KBM-7 (cell line): ENCODE measurements at regions not wholly inside any gene's neighbourhood (a gene's known extent, or its start where the extent isn't known, plus 50 kb on each side); places are given as distances from the start of the nearest gene placed in this dataset.
"Not testable (repeated sequence)": the region's sequence is repeated elsewhere in the genome, so short reads cannot be mapped to it uniquely, and the experiment has no call there.

Source experiments
- DNase-seq: peaks from one replicate; pipeline ENCODE4 v3.0.0-alpha.2; 2015
- in situ Hi-C: fragments of 300-500 bp; cut with MboI; formaldehyde crosslinking; loops from 2 replicates; pipeline ENCODE4 v1.14.3; 2020; ENCODE audit warnings: low sequenced_read_pairs, low pct_unique_long_range_greater_than_20kb, mixed read lengths

- in situ Hi-C loops: no loop called here
- DNase-seq: no peak
Measured at GRCh38 chr12:67545298-67545697, 103.2 kb upstream of the DYRK2 start.

- no peak for DNase-seq
- in situ Hi-C loops: no loop called here
Measured at GRCh38 chr12:67546746-67547145, 101.8 kb upstream of the DYRK2 start.

- in situ Hi-C loops: not testable (repeated sequence)
- peak; percentile 65 for DNase-seq
Measured at GRCh38 chr12:67555075-67555717, 93.3 kb upstream of the DYRK2 start.

GRCh38 chr12:67558775-67559174 lies 89.8 kb upstream of the DYRK2 start:
- no peak for DNase-seq
- in situ Hi-C loops: no loop called here

- DNase-seq: no peak
- in situ Hi-C loops: no loop called here
Measured at GRCh38 chr12:67559751-67560150, 88.8 kb upstream of the DYRK2 start.

GRCh38 chr12:67562513-67563287 lies 85.8 kb upstream of the DYRK2 start:
- in situ Hi-C loops: no loop called here
- DNase-seq: no peak

GRCh38 chr12:67568055-67568454 lies 80.5 kb upstream of the DYRK2 start:
- in situ Hi-C loops: no loop called here
- no peak for DNase-seq

GRCh38 chr12:67572492-67572891 lies 76.1 kb upstream of the DYRK2 start:
- no peak for DNase-seq
- in situ Hi-C loops: no loop called here

GRCh38 chr12:67573566-67573965 lies 75.0 kb upstream of the DYRK2 start:
- in situ Hi-C loops: no loop called here
- DNase-seq: no peak

GRCh38 chr12:67578976-67579661 lies 69.4 kb upstream of the DYRK2 start:
- DNase-seq: peak; percentile 15
- in situ Hi-C loops: no loop called here

GRCh38 chr12:67579662-67580003 lies 68.9 kb upstream of the DYRK2 start:
- no peak for DNase-seq
- in situ Hi-C loops: no loop called here

GRCh38 chr12:67582238-67582834 lies 66.2 kb upstream of the DYRK2 start:
- in situ Hi-C loops: no loop called here
- no peak for DNase-seq

- DNase-seq: no peak
- in situ Hi-C loops: no loop called here
Measured at GRCh38 chr12:67582844-67583243, 65.7 kb upstream of the DYRK2 start.

- in situ Hi-C loops: no loop called here
- no peak for DNase-seq
Measured at GRCh38 chr12:67586951-67587350, 61.6 kb upstream of the DYRK2 start.

- in situ Hi-C loops: no loop called here
Measured at GRCh38 chr12:67589078-67589477, 59.5 kb upstream of the DYRK2 start.

GRCh38 chr12:67590149-67590790 lies 58.3 kb upstream of the DYRK2 start:
- in situ Hi-C loops: no loop called here
- DNase-seq: no peak

More at GRCh38 chr12:67589078-67589477, 59.5 kb upstream of the DYRK2 start:
- no peak for DNase-seq

GRCh38 chr12:67592228-67593011 lies 56.1 kb upstream of the DYRK2 start:
- DNase-seq: peak; percentile 6
- in situ Hi-C loops: no loop called here

- in situ Hi-C loops: no loop called here
- DNase-seq: no peak
Measured at GRCh38 chr12:67593041-67593440, 55.5 kb upstream of the DYRK2 start.
